G401 (cell line): ENCODE measurements at regions not wholly inside any gene's neighbourhood (a gene's known extent, or its start where the extent isn't known, plus 50 kb on each side); places are given as distances from the start of the nearest gene placed in this dataset.
A peak's percentile ranks its signal among the peaks of the same experiment; 100 is the strongest.

Source experiments
- DNase-seq: peaks from one replicate; pipeline ENCODE4 v3.0.0-alpha.2; 2015; ENCODE audit warnings: low spot score
- in situ Hi-C: cut with HindIII; loops from 2 replicates; pipeline ENCODE4 v1.10.0; 2016; ENCODE audit warnings: low sequenced_read_pairs, mixed read lengths

DNA sequence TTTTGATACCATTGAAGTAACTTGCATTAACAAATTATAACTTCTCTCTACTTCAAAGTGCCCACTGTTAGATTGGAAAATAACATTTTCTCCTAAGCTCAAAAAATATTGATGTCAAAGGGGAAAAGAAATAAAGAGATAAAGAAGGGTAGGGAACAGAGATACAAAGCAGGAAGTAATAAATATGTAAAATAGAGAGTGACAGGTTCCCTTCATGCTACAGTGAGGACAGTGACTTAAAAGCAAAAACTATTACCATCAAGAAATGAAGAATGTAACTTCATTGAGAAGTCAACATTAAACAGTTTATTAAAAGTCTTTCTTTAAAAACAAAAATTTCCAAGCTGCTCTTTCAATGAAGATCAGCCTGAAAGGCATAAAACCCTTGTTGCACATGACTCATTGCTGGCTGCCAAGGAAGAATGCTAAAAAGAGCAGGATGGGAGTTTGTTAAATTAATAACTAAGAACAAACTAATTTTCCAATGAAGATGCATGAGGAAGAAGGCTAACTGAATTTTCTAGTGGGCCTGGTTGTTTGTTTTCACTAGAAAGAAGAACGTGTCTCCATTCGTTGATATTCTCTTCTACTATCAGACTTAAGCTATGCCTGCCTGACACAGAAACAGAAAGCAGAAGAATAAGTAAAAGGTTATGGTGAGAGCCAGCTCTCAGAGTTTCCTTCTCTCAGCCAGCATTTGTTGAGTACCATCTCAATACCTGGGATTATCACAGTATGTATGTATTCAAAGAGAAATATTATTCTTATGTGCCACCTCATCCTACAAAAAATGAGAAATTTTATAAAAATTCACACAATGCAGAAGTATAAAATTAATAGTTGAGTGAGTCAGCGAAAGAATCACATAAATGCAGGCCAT, 197.8 kb upstream of the NREP start:
- in situ Hi-C loops = no loop called here
- DNase-seq = peak; percentile 29

DNA sequence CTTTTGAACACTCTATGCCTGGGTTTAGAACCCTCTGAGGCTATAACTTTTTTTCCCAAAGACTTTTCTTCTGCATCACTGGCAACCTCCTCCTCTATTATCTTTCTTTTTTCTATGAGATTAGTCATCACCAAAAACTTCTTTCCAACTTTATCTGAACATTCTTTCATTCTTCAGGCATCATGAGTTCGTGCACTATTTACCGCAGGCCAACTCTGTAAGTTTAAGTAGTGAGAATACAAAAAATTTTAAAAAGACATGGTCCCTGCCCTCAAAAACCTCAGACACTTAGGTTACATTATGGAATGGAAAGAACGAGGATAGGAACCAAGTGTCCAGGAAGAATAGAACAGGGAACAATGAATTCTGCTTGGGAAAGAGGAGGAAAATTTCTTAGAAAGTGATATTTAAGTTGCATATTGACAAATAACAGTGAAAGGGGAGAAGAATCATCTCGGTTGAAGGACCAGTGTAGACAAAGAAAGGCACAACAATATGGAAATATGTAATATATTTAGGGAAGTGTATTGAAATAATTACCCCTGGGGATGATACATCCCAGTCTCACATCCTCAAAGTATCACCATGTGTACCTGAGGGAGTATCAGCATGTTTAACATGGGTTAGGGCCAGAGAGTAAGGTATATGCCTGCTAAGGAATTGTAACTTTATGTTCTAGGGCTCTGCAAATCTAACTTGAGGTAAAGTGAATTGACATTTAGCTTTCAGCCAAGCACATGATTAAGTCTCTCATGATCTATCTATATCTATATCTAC, 196.5 kb upstream of the NREP start:
- in situ Hi-C loops = no loop called here
- DNase-seq = no peak

DNA sequence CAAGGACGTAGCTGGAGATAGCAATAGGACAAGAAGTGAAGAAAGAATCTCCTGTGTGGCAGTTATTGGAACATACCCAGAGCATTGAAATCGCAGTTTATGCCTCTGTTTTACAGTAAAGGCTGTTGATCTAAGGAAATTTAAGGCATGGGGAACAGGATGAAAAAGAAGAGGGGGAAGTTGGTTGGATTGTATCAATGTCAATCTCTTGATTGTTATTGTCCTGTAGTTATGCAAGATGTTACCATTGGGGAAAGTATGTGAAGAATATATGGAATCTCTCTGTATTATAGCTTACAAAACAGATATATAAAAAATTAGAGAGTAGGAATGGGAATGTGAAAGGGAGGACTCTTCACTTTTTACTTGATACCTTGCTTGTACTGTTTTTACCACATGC, 195.6 kb upstream of the NREP start:
- no peak for DNase-seq
- in situ Hi-C loops = no loop called here

DNA sequence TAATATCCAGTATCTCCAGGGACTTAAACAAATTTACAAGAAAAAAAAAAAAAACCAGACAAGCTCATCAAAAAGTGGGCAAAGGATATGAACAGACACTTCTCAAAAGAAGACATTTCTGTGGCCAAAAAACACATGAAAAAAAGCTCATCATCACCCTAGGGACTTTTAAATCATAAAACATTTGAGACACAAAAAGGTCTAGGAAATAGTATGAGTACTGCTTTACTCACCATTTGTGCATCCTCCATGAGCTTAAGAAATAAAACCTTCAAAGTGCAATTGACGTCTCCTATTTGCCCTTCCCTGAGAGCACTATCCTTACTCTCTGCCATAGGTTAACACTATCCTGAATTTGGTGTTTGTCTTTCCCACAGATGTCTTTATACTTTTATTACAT, 193.7 kb upstream of the NREP start:
- no peak for DNase-seq
- in situ Hi-C loops = no loop called here

DNA sequence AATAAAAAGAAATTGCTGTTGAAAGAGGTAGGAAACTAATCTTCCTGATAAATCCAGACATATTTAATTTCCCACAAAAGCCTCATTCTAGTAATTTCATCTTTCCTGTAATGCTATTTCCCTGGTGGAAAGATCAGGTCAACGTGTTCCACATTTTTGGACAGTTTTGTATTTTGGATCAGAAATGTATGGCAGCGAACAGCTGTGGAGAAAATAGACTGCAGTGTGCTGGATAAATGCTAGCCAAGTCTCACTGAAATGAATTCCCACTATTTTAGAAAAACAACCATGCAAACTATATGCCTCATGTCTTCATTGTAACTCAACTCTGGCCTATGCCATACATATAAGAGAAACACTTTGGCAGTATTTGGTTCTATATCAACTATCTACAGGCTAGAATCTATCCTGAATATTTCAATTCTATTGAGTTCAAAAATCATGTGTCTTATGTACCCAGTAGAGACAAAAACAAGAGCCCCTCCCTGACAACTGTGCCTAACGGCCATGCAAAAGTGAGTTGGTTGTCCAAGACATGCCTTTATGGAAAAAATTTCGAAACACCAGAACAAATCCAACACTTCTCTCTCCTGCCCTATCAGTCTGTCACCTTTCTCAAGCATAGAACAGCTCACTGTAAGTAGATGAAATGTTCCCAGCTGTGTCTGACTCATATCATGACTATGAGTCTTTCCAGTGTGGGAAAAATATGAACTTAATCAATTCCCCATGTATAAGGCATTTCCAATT, 191.3 kb upstream of the NREP start:
- peak; percentile 85 for DNase-seq
- in situ Hi-C loops = no loop called here

DNA sequence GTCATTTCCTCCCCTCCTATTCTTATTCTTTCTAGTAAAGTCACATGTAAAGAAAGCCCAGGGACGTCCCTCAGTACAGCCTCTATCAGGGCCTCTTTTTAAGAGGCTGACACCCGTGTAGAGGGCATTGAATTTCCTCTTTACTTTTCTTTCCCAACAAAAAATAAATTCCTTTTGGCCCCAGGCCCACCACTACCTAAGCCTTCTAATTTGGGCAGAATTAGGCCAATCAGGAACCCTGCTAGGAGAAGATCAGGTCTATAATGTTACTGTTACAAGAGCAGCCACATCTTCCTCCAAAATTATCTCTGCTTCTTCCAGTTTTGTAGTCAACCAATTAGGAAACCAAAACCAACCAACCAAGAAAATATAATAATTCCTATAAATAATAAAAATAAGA, 189.6 kb upstream of the NREP start:
- in situ Hi-C loops = no loop called here
- DNase-seq = peak; percentile 59

DNA sequence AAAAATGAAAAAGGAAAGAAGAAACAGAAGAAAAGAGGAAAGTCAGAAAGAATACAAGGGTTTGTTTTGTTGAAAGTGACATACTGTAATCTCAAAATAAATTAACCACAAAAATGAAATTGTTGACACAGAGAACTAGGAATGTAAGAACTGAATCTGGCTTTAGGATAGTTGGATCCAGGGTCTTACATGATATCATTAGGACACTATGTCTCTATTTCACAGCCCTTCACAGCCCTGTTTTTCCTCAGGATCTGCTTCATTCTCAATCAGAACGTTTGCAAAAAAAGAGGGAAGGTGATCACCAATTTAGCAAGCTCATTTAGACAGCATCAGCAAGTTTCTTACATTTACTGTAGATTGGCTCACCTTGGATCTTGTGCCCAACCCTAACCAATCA, 188.5 kb upstream of the NREP start:
- in situ Hi-C loops = no loop called here
- no peak for DNase-seq

DNA sequence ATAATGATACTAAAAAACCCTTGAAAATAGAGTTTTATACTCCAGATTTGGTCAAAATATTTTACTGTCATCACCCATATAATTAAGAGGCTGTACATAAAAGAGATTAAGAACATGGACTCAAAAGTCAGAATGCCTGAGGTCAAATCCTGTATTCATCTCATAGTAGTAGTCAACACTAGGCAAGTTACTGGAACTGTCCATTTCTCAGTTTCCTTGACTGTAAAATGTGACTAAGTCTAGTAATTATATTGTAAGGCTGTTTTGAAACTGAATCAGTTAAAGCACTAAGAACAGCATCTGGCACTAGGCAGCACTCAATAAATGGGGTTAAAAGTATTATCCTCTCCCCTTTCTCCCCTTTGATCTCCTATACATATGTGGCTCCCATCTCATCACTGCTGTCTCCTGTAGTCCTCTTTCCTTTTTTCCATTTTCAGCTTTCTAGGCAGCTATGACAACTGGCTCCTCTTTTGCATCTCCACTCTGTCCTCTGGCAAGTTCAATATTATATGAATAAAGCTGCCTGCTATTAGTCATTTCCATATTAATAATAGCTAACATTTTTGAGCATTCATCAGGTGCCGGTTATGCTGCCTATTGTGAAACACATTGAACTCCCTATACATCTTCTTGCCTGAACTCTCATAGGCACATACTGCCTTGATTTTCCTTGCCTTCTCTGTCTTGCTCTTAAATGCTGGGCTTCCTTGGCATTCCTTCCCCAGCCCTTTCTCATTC, 185.8 kb upstream of the NREP start:
- in situ Hi-C loops = no loop called here

DNA sequence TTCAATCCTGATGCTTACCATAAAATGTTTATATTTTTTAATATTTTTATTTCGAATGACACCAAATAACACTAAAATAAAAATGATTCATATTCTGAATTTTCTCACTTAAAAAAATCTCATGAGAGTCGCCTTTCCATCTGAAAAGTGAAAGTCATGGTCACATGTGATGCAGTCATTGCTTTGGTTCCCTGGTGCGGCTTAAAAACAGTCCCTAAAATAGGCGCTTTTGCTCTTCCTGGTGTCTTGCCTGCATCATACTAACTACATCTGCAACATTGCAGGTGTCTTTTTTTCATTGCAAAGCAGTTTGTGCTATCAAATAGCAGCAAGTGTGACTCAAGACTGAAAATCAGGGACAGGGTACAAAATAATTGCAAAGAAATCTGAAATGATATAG, 185.2 kb upstream of the NREP start:
- in situ Hi-C loops = no loop called here
- no peak for DNase-seq

More for the DNA sequence above, 185.8 kb upstream of the NREP start:
- DNase-seq = no peak

DNA sequence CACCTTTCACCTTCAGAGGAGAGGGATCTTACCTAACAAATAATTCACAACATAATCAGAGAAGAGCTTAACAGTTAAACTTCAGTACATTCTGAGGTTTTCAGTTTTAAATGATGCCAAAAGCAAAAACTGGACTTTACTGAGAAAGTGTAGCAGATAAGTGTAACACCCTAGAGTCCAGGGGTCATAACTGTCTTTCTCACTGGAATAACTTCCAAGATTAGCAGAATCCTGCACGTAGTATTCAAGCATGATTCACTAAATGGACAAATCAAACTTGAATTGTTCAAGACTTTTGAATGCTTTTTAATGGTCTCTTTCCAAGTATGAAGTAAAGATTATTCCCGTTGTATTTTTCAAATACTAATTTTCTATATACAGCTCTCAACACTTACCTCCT, 180.1 kb upstream of the NREP start:
- no peak for DNase-seq
- in situ Hi-C loops = no loop called here

DNA sequence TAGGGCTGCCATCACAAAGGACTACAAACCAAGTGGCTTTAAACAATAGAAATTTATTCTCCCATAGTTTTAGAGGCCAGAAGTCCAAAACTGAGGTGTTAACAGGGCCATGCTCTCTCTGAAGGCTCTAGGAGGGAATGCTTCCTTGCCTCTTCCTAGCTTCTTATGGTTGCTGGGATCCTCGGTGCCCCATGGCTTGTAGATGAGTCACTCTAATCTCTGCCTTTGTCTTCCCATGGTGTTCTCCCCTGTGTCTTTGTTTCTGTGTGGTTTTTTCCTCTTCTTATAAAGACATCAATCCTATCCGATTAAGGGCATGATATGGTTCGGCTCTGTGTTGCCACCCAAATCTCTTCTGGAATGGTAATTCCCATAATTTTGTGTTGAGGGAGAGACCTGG, 178.8 kb upstream of the NREP start:
- DNase-seq = no peak
- in situ Hi-C loops = no loop called here

DNA sequence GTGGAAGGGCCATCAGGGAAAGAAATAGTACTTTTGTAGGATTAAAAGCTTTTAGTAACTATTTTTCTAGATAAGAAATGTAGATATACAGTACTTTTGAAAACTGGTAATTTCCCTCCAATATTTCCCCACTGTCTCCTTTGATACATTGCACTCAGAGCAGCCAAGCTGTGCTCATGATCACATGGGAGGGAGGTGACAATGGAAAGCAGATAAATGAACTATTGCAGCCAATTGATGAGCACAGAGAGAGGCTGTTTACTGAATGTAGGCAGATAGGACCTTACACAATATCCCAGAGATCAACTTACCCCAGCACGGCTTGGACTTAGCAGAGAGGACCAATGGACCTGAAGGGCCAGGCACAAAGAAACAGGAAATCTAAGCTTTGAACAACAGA, 178.0 kb upstream of the NREP start:
- in situ Hi-C loops = no loop called here

DNA sequence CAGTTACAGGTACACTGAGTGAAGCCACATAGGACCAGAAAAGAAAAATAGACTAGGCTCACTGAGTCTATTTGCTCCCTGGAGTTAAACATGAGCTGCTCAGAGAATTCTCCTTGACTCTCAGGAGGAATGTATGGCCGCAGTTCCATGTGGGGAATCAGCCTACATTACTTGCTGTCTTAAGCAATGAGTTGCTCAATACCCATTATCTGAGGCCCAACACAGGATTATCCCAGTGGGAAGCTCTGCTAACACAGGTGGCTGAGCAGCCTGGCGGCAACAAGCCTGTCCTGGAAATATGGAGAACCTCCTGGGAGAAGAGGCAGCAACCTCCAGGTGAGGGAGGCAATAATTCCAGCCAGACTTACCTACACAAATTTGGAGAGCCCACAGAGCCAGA, 177.5 kb upstream of the NREP start:
- in situ Hi-C loops = no loop called here
- no peak for DNase-seq

More for the DNA sequence above, 178.0 kb upstream of the NREP start:
- no peak for DNase-seq

DNA sequence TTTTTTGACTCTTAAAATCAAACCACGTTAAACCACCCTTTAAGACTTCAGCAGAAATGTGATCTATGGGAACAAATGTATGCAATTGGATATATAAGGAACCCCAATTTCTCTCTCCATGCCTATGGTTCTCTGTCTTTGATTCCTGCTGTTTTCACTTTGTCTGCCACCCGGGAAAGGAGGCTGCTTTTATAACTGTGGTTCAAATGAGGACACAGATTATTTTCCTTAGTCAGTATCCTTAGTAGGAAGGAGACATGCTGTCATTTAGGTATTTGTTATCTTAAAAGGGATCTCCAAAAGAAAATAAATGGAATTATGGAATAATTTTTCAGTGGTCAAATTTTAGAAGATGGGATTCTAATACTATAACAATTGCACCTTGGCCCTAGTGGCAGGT, 176.1 kb upstream of the NREP start:
- no peak for DNase-seq
- in situ Hi-C loops = no loop called here

DNA sequence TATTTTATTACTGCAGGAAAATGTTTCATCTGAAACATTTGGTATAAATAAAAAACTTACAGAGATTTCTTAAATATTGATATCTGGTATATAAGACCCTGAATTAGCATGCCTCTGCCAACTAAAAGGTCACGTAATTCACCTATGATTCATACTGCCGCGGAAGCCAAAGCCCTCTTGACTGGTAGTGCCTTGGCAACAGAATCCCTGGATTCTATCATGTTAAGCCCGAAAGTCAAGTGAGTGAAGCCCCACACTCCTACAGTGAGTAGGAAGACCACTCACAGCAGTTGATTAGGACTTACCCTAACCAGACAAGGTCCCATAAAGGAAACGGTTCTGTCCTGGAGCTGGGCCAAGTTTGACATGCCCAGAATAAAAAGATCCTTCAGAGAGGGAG, 175.6 kb upstream of the NREP start:
- in situ Hi-C loops = no loop called here
- peak; percentile 49 for DNase-seq

DNA sequence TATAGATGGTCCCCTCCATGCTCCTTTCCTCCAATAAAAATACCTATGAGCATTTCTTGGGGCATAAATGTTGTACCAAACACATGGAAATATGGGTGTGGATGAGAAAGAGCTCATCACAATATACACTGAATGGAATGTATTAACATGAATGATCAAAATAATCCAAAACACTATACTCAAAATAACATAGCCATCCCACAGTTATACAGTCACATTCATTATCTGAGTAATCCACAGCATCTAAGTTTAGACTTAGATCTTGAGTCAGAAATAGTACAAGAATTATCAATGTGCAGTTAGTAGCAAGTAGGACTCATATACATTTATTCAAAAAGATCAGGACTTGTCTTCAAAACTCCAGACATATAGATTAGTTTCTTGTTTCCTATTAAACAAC, 175.2 kb upstream of the NREP start:
- in situ Hi-C loops = no loop called here

DNA sequence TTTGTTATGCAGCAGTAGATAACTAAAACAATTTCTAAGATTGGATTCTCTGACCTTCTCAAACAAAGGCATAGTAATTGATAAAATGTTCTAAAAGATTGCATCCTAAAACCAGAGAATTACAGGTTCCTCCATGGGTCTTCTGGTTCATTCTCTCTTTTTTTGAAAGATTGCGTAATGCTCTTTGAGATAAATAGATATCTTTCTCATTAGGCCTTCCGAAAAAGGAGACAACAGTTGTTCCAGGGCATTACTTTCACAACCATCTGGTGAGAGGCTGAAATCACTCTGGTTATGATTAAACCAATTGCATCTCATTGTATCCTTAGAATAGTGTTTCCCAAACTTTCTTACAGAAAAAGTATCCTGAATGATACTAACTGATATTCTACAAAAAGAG, 174.7 kb upstream of the NREP start:
- in situ Hi-C loops = no loop called here
- no peak for DNase-seq

More for the DNA sequence above, 175.2 kb upstream of the NREP start:
- no peak for DNase-seq

DNA sequence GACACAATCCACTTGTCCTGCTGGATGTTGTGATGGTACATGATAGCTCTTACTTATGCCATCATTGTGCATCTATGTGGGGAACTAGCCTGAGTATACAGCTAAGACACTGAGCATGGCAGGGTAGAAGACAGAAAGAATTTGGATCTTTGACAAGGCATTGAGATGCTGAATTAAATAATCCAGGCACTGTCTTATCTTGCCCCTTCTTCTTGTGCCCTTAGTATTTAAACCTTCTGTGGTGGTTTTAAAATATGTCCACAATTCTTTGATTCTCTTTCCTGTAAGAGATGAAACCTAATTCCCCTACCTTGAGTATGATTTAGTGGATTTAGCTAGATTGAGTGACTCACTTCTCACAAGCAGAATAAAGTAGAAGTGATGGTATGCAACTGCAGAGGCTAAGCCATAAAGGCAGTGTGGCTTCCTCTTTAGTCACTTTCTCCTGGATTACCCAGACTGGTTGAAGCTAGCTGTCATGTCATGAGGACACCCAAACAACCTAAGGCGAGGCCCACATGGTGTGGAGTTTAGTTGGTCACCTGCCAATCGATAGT, 174.0 kb upstream of the NREP start:
- in situ Hi-C loops = no loop called here

DNA sequence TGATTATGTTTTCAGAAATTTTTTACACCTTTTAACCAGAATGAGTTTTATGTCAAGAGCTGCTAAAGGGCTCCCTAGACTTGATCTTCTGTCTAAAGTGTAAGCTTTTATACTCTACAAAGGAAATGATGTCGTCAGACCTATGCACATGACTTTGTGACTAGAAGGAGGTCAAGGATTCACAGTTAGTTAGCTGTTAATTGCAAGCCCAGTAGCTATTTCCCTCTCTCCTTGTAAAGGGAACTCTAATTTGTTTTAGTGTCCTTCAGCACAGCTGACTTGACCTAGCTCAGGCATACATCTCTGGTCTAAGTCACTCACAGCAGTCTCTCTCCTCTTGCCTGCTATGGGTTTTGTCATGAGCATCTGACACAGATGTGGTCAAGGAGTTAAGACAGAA, 173.5 kb upstream of the NREP start:
- in situ Hi-C loops = no loop called here
- DNase-seq = no peak

More for the DNA sequence above, 174.0 kb upstream of the NREP start:
- no peak for DNase-seq
